PC-9 (cell line): ENCODE measurements at regions not wholly inside any gene's neighbourhood (a gene's known extent, or its start where the extent isn't known, plus 50 kb on each side); places are given as distances from the start of the nearest gene placed in this dataset.
"Not testable (repeated sequence)": the region's sequence is repeated elsewhere in the genome, so short reads cannot be mapped to it uniquely, and the experiment has no call there.

Experiments
- BruUV-seq: library from RNA; stranded (reverse); fragments of 400-500 nt; replicated peaks from 2 replicates; lab custom pipeline; 2021; lab: Mats Ljungman, UMichigan
- CTCF ChIA-PET: fragments of 300-600 bp; sonication (Branson Sonifier 250); formaldehyde crosslinking; loops from one replicate; lab custom pipeline; 2022; ENCODE audit warnings: antibody characterized with exemption; lab: Charles Lee
- POLR2A ChIA-PET: fragments of 300-600 bp; sonication (Branson Sonifier 250); formaldehyde crosslinking; loops from one replicate; lab custom pipeline; 2022; ENCODE audit warnings: antibody characterized with exemption; ENCODE audit not compliant: unreplicated experiment; lab: Charles Lee
- DNase-seq, 2 experiments: peaks; one replicate each; pipeline versions ENCODE4 v3.0.0 to v3.0.0-alpha.2; 2015 to 2022; ENCODE audit warnings: mixed read lengths in 1 of 2
- H2AFZ ChIP-seq: fragments of 200-600 bp; sonication (generic); 2 replicates; pipeline ENCODE4 v1.8.1; 2017; ENCODE audit warnings: antibody characterized with exemption
- H3F3A ChIP-seq: fragments of 200-600 bp; sonication (generic); 2 replicates; pipeline ENCODE4 v1.8.1; 2017; ENCODE audit warnings: antibody characterized with exemption, mild to moderate bottlenecking, low read depth; ENCODE audit not compliant: insufficient read depth
- H3K27ac ChIP-seq: fragments of 200-600 bp; sonication (generic); 2 replicates; pipeline ENCODE4 v1.6.1; 2016; ENCODE audit warnings: mixed run types
- H3K27me3 ChIP-seq: fragments of 200-600 bp; sonication (generic); 2 replicates; pipeline ENCODE4 v1.6.1; 2016; ENCODE audit warnings: low read depth, mixed run types; ENCODE audit not compliant: insufficient read depth
- H3K36me3 ChIP-seq: fragments of 200-600 bp; sonication (generic); 2 replicates; pipeline ENCODE4 v1.6.1; 2016; ENCODE audit warnings: low read depth, mixed run types
- H3K4me1 ChIP-seq: fragments of 200-600 bp; sonication (generic); replicated peaks from 2 replicates; pipeline ENCODE4 v1.6.1; 2016; ENCODE audit warnings: mixed run types; ENCODE audit not compliant: insufficient read depth
- H3K4me2 ChIP-seq: fragments of 200-600 bp; sonication (generic); 2 replicates; pipeline ENCODE4 v1.6.1; 2017; ENCODE audit warnings: mixed run types
- H3K4me3 ChIP-seq: fragments of 200-600 bp; sonication (generic); 2 replicates; pipeline ENCODE4 v1.6.1; 2016; ENCODE audit warnings: mixed run types
- H3K79me2 ChIP-seq: fragments of 200-600 bp; sonication (generic); 2 replicates; pipeline ENCODE4 v1.6.1; 2017; ENCODE audit warnings: low read depth, mixed run types
- H3K9me2 ChIP-seq: fragments of 200-600 bp; sonication (generic); 2 replicates; pipeline ENCODE4 v1.8.1; 2017; ENCODE audit warnings: mild to moderate bottlenecking; ENCODE audit not compliant: insufficient read depth
- H3K9me3 ChIP-seq: fragments of 200-600 bp; sonication (generic); 2 replicates; pipeline ENCODE4 v1.8.1; 2016; ENCODE audit warnings: low read depth; ENCODE audit not compliant: insufficient read depth
- H4K20me1 ChIP-seq: fragments of 200-600 bp; sonication (generic); 2 replicates; pipeline ENCODE4 v1.8.1; 2017; ENCODE audit not compliant: insufficient read depth
- CTCF ChIP-seq: fragments of 200-600 bp; sonication (generic); conservative IDR thresholded peaks from 2 replicates; pipeline ENCODE4 v1.6.1; 2017; ENCODE audit warnings: mixed run types, antibody characterized with exemption, mild to moderate bottlenecking, moderate library complexity
- EZH2 ChIP-seq: fragments of 200-600 bp; sonication (generic); IDR thresholded peaks from 2 replicates; pipeline ENCODE4 v1.8.0; 2017; ENCODE audit warnings: antibody characterized with exemption, low read depth
- intact Hi-C: fragments of 100-400 bp; cut with micrococcal nuclease; formaldehyde crosslinking; loops from one replicate; pipeline ENCODE4 v1.10.0; 2022; ENCODE audit not compliant: unreplicated experiment

- no TSS peak for BruUV-seq
- CTCF ChIA-PET, result no interaction called here
Measured at GRCh38 chr2:142714600-142714999, 162.9 kb upstream of the KYNU start.

GRCh38 chr2:142710336-142710735 is 167.1 kb upstream of the KYNU start:
- POLR2A ChIA-PET, result no interaction called here
- Histone ChIP-seq H3K4me1 (no peaks in the 10 kb centered on the region), H3K4me3 (no peak overlapping the region), H4K20me1 (no peaks in the 10 kb centered on the region), H2AFZ (no peak overlapping the region), H3K36me3 (no peaks in the 10 kb centered on the region), H3K79me2 (no peaks in the 10 kb centered on the region), H3K9me3 (no peaks in the 10 kb centered on the region), H3K9me2 (no peaks in the 10 kb centered on the region), H3K27me3 (no peaks in the 10 kb centered on the region), H3K27ac (no peak overlapping the region), H3K4me2 (no peak overlapping the region), H3F3A (peaks cover under 1% of the 10 kb centered on the region; the same call in 1 of the 2 replicates)
- CTCF ChIA-PET, result no interaction called here
- no peak for TF ChIP-seq CTCF
- no peak for TF ChIP-seq EZH2
- DNase-seq, result no peak
- BruUV-seq, result no TSS peak
- intact Hi-C loops, result no loop called here

More at GRCh38 chr2:142714600-142714999, 162.9 kb upstream of the KYNU start:
- H3K27ac ChIP-seq, result no peak overlapping the region
- no peaks in the 10 kb centered on the region for H4K20me1 ChIP-seq
- TF ChIP-seq CTCF (no peak), EZH2 (no peak)
- no peaks in the 10 kb centered on the region for H3K36me3 ChIP-seq
- no peak overlapping the region for H3K4me2 ChIP-seq
- no peaks in the 10 kb centered on the region for H3K79me2 ChIP-seq
- intact Hi-C loops, result no loop called here
- no peaks in the 10 kb centered on the region for H3K9me3 ChIP-seq
- no peaks in the 10 kb centered on the region for H3K27me3 ChIP-seq
- no peak overlapping the region for H2AFZ ChIP-seq
- no peaks in the 10 kb centered on the region for H3F3A ChIP-seq
- no peaks in the 10 kb centered on the region for H3K4me1 ChIP-seq
- POLR2A ChIA-PET, result no interaction called here
- DNase-seq, result no peak
- no peak overlapping the region for H3K4me3 ChIP-seq
- no peaks in the 10 kb centered on the region for H3K9me2 ChIP-seq

GRCh38 chr2:142707318-142707717 is 170.1 kb upstream of the KYNU start:
- Histone ChIP-seq H3K27ac (no peak overlapping the region), H3K79me2 (no peaks in the 10 kb centered on the region), H4K20me1 (no peaks in the 10 kb centered on the region), H3K27me3 (no peaks in the 10 kb centered on the region), H3K9me3 (no peaks in the 10 kb centered on the region), H3K4me1 (no peaks in the 10 kb centered on the region), H3K4me3 (no peak overlapping the region), H3K9me2 (no peaks in the 10 kb centered on the region), H3K4me2 (no peak overlapping the region), H2AFZ (no peak overlapping the region), H3F3A (peaks cover 5% of the 10 kb centered on the region; the same call in 1 of the 2 replicates), H3K36me3 (no peaks in the 10 kb centered on the region)
- no peak for DNase-seq
- CTCF ChIA-PET, result no interaction called here
- intact Hi-C loops, result no loop called here
- BruUV-seq, result no TSS peak
- POLR2A ChIA-PET, result no interaction called here
- TF ChIP-seq EZH2 (no peak), CTCF (no peak)

GRCh38 chr2:142702397-142702796 is 175.1 kb upstream of the KYNU start:
- H4K20me1 ChIP-seq, H3K9me2 ChIP-seq, H3K79me2 ChIP-seq, BruUV-seq, H2AFZ ChIP-seq, H3K27ac ChIP-seq, H3K4me2 ChIP-seq, H3K9me3 ChIP-seq, DNase-seq, H3F3A ChIP-seq, H3K27me3 ChIP-seq, H3K36me3 ChIP-seq, H3K4me1 ChIP-seq, H3K4me3 ChIP-seq, POLR2A ChIA-PET, intact Hi-C loops: not testable (repeated sequence)
- CTCF ChIA-PET, result interaction anchor here (0.7 kb wide), 1 partner anchor 152 kb away, joined by 3 read pairs; no protein-coding TSS in a partner anchor

- H3K4me1 ChIP-seq, H3F3A ChIP-seq, POLR2A ChIA-PET, CTCF ChIA-PET, H3K4me2 ChIP-seq, H3K27me3 ChIP-seq, H3K9me3 ChIP-seq, H4K20me1 ChIP-seq, H3K9me2 ChIP-seq, H2AFZ ChIP-seq, H3K36me3 ChIP-seq, BruUV-seq, intact Hi-C loops, H3K4me3 ChIP-seq, H3K27ac ChIP-seq, DNase-seq, H3K79me2 ChIP-seq: not testable (repeated sequence)
Measured at GRCh38 chr2:142695350-142696257, 181.9 kb upstream of the KYNU start.
